ENCODE measurements at regions not wholly inside any gene's neighbourhood (a gene's known extent, or its start where the extent isn't known, plus 50 kb on each side); places are given as distances from the start of the nearest gene placed in this dataset.

GRCh38 chr4:123558865-123559264 lies 162.3 kb downstream of the SPRY1 start:
- TF ChIP-seq POLR2A (IDR thresholded peaks at IDR 0.05; ENCODE audit: low read length) (no peak), GATA1 (IDR thresholded peaks at IDR 0.05; ENCODE audit: low read depth, low read length) (no peak)

All from erythroblast (primary cell).